ENCODE measurements at regions not wholly inside any gene's neighbourhood (a gene's known extent, or its start where the extent isn't known, plus 50 kb on each side); places are given as distances from the start of the nearest gene placed in this dataset.
"Not testable (repeated sequence)": the region's sequence is repeated elsewhere in the genome, so short reads cannot be mapped to it uniquely, and the experiment has no call there.

DNA sequence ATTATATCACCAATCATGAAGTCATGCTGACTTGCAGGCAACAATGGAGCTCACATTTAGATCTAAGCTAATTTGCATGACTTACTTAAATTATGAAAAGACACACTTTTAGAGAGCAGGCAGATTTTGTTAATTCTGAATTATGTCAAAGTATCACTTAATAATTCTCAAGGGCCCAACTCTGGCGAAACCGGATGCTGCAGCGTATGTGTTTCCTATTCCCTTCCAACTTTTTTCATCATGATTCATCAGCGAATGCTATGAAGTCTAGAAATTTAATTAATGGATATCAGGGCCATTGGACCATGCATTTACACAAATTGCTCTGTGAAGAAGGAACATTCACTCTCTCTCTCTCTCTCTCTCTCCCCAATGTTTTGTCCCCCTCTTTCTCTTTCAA, 63.5 kb upstream of the GOLGA8A start:
- TF ChIP-seq, protein P1, sequence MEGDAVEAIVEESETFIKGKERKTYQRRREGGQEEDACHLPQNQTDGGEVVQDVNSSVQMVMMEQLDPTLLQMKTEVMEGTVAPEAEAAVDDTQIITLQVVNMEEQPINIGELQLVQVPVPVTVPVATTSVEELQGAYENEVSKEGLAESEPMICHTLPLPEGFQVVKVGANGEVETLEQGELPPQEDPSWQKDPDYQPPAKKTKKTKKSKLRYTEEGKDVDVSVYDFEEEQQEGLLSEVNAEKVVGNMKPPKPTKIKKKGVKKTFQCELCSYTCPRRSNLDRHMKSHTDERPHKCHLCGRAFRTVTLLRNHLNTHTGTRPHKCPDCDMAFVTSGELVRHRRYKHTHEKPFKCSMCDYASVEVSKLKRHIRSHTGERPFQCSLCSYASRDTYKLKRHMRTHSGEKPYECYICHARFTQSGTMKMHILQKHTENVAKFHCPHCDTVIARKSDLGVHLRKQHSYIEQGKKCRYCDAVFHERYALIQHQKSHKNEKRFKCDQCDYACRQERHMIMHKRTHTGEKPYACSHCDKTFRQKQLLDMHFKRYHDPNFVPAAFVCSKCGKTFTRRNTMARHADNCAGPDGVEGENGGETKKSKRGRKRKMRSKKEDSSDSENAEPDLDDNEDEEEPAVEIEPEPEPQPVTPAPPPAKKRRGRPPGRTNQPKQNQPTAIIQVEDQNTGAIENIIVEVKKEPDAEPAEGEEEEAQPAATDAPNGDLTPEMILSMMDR (IDR thresholded peaks at IDR 0.05), result no peak
- TF ChIP-seq POLR2A (IDR thresholded peaks at IDR 0.05), result no peak
- no peak for DNase-seq (ENCODE audit: low spot score in 2 of 2)
- WGBS, 2 donors, result 65 to 81% methylated on average over 4 of the region's 4 CpGs
- intact Hi-C loops (cut with DNase I; ENCODE audit: low total_unique reads), result no loop called here
- no peak overlapping the region for H3K4me3 ChIP-seq (ENCODE audit: low read depth, poor library complexity, severe bottlenecking)

DNA sequence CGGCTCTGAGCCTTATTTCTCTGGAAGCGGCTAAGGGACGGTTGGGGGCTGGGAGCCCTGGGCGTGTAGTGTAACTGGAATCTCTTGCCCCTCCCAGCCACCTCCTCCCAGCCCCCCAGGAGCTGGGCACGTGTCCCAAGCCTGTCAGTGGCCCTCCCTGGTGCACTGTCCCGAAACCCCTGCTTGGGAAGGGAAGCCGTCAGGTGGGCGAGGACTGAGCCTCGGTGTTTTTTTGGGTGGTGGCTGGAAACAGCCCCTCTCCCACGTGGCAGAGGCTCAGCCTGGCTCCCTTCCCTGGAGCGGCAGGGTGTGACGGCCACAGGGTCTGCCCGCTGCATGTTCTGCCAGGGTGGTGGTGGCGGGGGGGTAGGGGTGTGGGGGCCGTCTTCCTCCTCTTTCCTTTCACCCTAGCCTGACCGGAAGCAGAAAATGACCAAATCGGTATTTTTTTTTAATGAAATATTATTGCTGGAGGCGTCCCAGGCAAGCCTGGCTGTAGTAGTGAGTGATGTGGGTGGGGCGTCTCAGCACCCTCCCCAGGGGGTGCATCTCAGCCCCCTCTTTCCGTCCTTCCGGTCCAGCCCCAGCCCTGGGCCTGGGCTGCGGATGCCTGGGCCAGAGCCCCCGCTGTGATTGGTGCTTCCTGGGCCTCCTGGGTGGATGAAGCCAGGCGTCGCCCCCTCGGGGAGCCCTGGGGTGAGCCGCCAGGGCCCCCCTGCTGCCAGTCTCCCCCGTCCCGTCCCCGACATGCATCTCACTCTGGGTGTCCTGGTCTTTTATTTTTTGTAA, 58.8 kb upstream of the GOLGA8A start:
- intact Hi-C loops (cut with DNase I; ENCODE audit: low total_unique reads), result no loop called here
- WGBS, 2 donors, result 8 to 11% methylated on average over 28 to 30 of the region's 30 CpGs
- TF ChIP-seq, protein P1 (IDR thresholded peaks at IDR 0.05), result no peak
- TF ChIP-seq POLR2A (IDR thresholded peaks at IDR 0.05), result no peak
- H3K4me3 ChIP-seq (ENCODE audit: low read depth, poor library complexity, severe bottlenecking), result no peak overlapping the region
- DNase-seq (ENCODE audit: low spot score in 2 of 2), result no peak

DNA sequence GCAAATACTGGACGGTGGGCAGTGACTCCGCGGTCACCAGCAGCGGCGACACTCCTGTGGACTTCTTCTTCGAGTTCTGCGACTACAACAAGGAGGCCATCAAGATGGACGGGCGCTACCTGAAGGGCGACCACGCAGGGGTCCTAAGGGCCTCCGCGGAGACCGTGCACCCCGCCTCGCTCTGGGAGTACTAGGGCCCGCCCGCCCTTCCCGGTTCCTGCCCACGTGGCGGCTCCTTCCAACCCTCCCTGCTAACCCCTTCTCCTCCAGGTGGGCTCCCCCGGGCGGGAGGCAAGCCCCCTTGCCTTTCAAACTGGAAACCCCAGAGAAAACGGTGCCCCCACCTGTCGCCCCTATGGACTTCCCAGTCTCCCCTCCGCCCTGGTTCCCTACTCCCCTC, 58.1 kb upstream of the GOLGA8A start:
- 23 to 47% methylated on average over 2 to 12 of the region's 26 CpGs for WGBS, 2 donors
- intact Hi-C loops (cut with DNase I; ENCODE audit: low total_unique reads); DNase-seq (ENCODE audit: low spot score in 2 of 2); H3K4me3 ChIP-seq (ENCODE audit: low read depth, poor library complexity, severe bottlenecking): not testable (repeated sequence)

DNA sequence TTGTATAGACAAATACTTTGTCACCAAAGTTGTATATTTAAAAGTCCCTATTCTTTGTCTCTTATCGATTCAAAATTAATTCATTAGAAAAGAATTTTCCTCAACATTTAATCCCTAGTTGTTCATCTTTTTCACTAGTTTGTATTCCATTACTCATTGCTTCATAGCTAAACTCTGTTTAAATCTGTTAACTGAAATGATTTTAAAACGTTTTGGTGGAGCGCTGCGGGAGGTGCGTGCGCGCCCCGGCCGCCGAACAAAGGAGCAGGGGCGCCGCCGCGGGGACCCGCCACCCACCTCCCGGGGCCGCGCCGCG, 56.4 kb upstream of the GOLGA8A start:
- TF ChIP-seq POLR2A (IDR thresholded peaks at IDR 0.05), result no peak
- TF ChIP-seq, protein P1 (IDR thresholded peaks at IDR 0.05), result no peak
- no peak for DNase-seq (ENCODE audit: low spot score in 2 of 2)
- no peak overlapping the region for H3K4me3 ChIP-seq (ENCODE audit: low read depth, poor library complexity, severe bottlenecking)
- 5 to 11% methylated on average over 20 of the region's 20 CpGs for WGBS, 2 donors
- intact Hi-C loops (cut with DNase I; ENCODE audit: low total_unique reads), result no loop called here

DNA sequence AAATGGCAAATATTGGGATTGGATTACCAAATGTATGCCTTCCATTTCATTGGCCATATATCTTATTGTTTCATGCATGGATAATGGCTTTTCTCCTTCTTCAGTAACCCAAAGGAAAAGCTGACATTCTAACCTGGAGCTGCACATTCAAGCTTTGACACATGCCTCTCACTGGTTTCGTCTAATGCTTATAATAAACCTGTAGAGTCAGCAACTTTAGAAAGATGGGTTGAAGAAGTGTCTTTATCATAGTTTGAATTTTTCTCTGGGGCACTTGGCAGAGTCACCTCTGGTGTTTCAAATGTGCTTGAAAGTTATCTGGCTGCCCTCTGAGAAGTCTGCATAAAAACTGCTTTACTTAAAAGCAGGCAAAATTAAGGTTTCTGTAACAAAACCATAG, 55.4 kb upstream of the GOLGA8A start:
- intact Hi-C loops (cut with DNase I; ENCODE audit: low total_unique reads), result no loop called here
- DNase-seq (ENCODE audit: low spot score in 2 of 2), result no peak
- 41 to 43% methylated on average over 1 of the region's 1 CpG for WGBS, 2 donors
- H3K4me3 ChIP-seq (ENCODE audit: low read depth, poor library complexity, severe bottlenecking), result no peak overlapping the region
- TF ChIP-seq POLR2A (IDR thresholded peaks at IDR 0.05), result no peak
- TF ChIP-seq, protein P1 (IDR thresholded peaks at IDR 0.05), result no peak

DNA sequence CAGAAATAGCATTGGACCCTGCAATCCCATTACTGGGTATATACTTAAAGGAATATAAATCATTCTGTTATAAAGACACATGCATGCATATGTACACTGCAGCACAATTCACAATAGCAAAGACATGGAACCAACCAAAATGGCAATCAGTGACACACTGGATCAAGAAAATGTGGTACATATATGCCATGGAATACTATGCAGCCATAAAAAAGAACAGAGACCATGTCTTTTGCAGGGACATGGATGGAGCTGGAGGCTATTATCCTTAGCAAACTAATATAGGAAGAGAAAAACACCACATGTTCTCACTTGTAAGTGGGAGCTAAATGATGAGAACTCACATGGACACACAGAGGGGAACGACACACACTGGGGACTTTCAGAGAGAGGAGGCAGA, 53.9 kb upstream of the GOLGA8A start:
- DNase-seq (ENCODE audit: low spot score in 2 of 2); H3K4me3 ChIP-seq (ENCODE audit: low read depth, poor library complexity, severe bottlenecking); intact Hi-C loops (cut with DNase I; ENCODE audit: low total_unique reads): not testable (repeated sequence)
- WGBS, 2 donors, result 100% methylated on average over 1 of the region's 1 CpG

Measured in lower leg skin (tissue), 4 donors.